Stimulated activated CD8-positive, alpha-beta memory T cell treated with anti-CD3 and anti-CD28 coated beads, Interleukin-7, amount 100 ng/mL, for 4 hours (primary cell): ENCODE measurements at regions not wholly inside any gene's neighbourhood (a gene's known extent, or its start where the extent isn't known, plus 50 kb on each side); places are given as distances from the start of the nearest gene placed in this dataset.

Source experiments
- DNase-seq, 2 donors: peaks; one replicate each; pipeline ENCODE4 v3.0.0-alpha.2; 2020; ENCODE audit warnings: low read depth in 2 of 2

- no peak for DNase-seq
Observed at GRCh38 chr12:130017591-130018449, 114.0 kb upstream of the TMEM132D start.

DNA sequence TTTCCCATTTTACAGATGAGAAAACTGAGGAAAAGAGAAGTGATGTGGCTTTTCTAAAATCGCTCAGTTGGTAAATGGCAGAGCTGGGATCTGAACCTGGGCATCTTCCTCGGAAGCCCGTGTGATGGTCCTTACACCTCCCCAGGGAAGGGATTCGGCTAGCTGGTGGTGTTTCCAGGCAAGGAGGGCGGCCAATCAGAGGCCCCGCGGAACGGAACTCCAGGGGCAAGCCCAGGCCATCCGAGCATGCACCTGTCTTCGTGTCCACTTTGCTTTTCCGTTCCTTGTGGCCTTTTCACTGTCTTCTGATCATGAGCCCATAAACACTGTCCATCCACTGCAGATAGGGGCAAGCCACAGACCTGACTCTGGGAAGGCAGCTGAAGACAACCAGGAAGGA lies 114.8 kb upstream of the TMEM132D start:
- DNase-seq: no peak

GRCh38 chr12:130026608-130027176 lies 122.9 kb upstream of the TMEM132D start:
- no peak for DNase-seq

GRCh38 chr12:130027798-130028197 lies 124.0 kb upstream of the TMEM132D start:
- no peak for DNase-seq

- no peak for DNase-seq
Observed at GRCh38 chr12:130029151-130029550, 125.3 kb upstream of the TMEM132D start.

GRCh38 chr12:130031041-130031440 lies 127.2 kb upstream of the TMEM132D start:
- DNase-seq: no peak

DNA sequence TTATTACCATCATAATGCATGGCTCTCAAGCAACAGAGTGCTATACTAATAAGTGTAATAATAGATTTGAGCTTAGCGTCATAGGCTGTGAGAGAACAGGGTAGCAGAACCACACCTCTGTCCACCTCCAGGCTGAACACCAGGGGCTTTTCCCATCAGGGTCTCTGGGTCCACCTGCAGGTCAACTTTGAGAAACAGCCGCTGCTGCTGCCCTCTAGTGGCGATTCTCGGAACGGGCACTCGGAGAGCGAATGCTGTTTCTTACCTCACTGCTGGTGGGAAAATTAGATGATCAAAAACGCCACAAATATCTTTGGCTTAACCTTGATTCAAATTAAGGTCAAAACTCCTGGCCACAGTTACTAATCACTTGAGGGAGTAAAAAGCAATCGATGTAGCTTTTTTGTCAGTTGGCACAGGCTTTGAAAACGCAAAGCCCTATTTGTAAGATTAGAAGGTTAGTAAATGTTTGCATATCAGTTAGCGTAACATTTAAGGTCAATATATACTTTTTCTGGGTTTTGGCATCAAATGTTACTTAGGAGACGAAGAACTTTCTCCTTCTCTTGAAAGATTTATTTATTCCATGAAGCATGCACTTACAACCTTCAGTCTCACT lies 127.9 kb upstream of the TMEM132D start:
- peak; percentile 24 to 25 for DNase-seq

- no peak for DNase-seq
Observed at GRCh38 chr12:130041983-130042812, 120.1 kb upstream of the FZD10 start.

DNA sequence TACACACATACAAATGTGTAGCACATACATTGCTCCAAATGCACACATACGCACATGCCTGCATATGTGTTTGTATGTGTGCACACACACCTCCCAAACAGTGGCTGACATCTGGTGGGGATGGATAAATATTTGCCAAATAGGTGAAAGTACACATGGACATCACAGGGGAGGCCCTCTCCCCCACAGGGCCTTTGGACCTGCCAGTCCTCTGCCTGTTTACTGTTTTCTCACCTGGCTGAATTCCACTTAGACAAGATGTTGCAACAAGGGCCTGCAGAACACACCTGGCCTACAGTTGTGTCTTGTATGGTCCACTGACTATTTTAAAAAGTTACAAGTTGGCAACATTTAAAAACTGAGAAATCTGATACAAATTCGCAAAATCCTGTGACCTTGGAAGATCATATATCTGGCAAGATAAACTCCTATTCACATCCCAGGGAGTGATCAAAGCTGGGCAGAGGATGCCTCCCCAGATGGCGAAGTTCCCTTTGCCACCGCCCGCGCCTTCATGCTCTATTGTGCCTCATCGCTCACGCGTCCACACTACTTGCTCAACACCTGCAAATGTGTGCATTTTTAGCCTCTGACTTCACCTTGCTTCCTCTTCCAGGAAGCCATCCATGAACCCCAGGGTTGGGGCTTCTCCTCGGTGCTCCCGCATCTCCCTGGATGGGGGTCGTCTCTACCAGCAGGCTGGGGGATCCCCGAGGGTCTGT lies 118.4 kb upstream of the FZD10 start:
- DNase-seq: no peak

- DNase-seq: no peak
Observed at GRCh38 chr12:130044991-130045621, 117.2 kb upstream of the FZD10 start.

GRCh38 chr12:130049666-130050065 lies 112.6 kb upstream of the FZD10 start:
- no peak for DNase-seq

DNA sequence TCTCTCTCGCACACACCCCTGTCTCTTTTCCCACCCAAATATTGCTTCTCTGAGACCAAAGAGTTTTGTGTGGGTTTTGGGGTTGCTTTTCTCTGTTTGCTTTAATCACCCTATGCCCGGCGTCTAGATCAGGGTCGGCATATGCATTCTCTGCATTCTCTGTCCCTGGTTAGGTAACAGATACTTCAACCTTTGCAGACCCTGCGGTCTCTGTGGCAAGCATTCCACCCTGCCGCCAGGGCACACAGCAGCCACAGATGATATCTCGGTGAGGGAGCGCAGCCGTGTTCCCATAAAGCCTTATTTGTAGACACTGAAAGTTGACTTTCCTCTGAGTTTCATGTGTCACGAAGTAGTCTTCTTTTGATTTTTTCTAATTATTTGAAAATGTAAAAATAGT lies 110.4 kb upstream of the FZD10 start:
- DNase-seq: no peak

DNA sequence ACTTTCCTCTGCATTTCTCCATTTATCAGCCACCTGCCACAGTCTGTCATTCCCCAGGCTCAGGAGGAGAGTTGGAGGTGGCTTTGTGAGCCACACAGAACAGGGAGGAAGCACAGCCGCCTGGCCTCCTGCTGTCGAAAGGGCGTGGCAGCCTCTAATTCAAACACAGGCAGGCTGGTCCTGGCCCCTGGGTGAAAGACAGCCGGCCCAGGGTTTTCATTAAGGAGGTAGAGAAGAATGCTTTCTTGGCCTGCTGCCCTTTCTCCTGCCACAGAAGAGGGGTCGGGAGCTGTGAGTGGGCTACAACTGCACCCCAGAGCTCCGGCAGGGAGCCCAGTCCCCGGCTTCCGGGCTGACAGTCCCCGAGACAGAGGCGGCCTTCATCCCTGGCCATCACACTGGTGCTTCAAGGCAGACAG lies 108.6 kb upstream of the FZD10 start:
- DNase-seq: no peak

- DNase-seq: no peak
Observed at GRCh38 chr12:130054803-130055202, 107.5 kb upstream of the FZD10 start.

- DNase-seq: no peak
Observed at GRCh38 chr12:130058926-130059472, 103.3 kb upstream of the FZD10 start.

GRCh38 chr12:130063866-130064265 lies 98.4 kb upstream of the FZD10 start:
- no peak for DNase-seq

- DNase-seq: no peak
Observed at GRCh38 chr12:130064999-130065398, 97.3 kb upstream of the FZD10 start.

DNA sequence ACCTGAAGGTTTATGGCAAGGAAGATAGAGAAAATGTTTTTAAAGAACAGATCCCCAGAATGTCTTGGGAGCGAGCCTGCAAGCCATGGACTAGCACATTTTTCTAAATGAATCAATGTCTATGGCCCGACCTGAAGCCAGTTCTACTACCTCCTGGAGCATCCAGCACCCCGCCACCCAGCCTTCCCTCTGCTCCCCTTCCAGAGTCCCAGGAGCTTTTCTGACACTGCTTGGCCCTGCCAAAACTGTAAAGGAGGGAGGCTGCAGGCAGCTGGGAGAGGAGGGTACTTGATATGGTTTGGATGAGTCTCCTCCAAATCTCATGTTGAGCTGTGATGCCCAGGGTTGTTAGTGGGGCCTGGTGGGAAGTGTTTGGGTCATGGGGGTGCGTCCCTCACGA lies 95.5 kb upstream of the FZD10 start:
- DNase-seq: no peak

- DNase-seq: no peak
Observed at GRCh38 chr12:130068741-130069140, 93.5 kb upstream of the FZD10 start.

- no peak for DNase-seq
Observed at GRCh38 chr12:130070126-130070611, 92.1 kb upstream of the FZD10 start.
